Activated T-cell treated with anti-CD3 and anti-CD28 coated beads for 48 hours (primary cell): ENCODE measurements at regions not wholly inside any gene's neighbourhood (a gene's known extent, or its start where the extent isn't known, plus 50 kb on each side); places are given as distances from the start of the nearest gene placed in this dataset.
A peak's percentile ranks its signal among the peaks of the same experiment; 100 is the strongest.
"Not testable (repeated sequence)": the region's sequence is repeated elsewhere in the genome, so short reads cannot be mapped to it uniquely, and the experiment has no call there.

ENCODE experiments used
- DNase-seq: peaks from one replicate; pipeline ENCODE4 v3.0.0-alpha.2; 2020; ENCODE audit warnings: low read depth

DNA sequence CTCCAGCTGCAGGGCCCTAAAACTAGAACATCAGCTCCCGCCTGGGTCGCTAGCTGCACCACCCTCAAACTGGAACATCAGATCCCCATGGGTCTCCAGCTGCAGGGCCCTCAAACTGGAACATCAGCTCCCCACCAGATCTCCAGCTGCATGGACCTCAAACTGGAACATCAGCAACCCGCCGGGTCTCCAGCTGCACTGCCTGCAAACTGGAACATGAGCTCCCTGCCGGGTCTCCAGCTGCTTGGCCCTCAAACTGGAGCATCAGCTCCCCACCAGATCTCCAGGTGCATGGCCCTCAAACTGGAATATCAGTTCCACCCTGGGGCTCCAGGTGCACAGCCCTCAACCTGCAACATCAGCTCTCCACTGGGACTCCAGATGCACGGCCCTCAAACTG is 82.7 kb downstream of the TFRC start:
- DNase-seq, result not testable (repeated sequence)

DNA sequence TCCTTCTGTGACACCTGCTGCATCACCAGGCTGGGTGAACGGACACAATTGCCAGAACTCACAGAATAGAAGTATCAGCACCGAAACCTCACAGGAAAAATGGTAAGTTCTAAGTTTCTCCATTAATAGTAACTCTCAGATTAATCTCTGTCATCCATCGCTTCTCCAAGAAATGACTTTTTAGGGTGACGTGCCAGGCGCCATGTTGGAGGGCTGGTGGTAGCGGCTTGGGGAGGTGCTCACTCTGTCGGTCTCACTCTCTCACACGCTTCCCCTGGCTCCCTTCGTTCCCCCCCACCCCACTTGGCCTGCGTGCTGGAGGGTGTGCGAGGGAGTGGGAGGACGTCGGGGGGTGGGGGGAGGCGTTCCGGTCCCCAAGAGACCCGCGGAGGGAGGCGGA is 85.6 kb downstream of the TFRC start:
- DNase-seq, result not testable (repeated sequence)

GRCh38 chr3:195994343-195994742 is 86.0 kb upstream of the TNK2 start:
- peak; percentile 58 for DNase-seq

GRCh38 chr3:195993671-195994070 is 85.3 kb upstream of the TNK2 start:
- not testable (repeated sequence) for DNase-seq

- not testable (repeated sequence) for DNase-seq
These were observed 84.7 kb upstream of the TNK2 start for GRCh38 chr3:195992956-195993595.

GRCh38 chr3:195991986-195992385 is 83.6 kb upstream of the TNK2 start:
- DNase-seq, result not testable (repeated sequence)

- not testable (repeated sequence) for DNase-seq
These were observed 82.9 kb upstream of the TNK2 start for GRCh38 chr3:195991243-195991642.

DNA sequence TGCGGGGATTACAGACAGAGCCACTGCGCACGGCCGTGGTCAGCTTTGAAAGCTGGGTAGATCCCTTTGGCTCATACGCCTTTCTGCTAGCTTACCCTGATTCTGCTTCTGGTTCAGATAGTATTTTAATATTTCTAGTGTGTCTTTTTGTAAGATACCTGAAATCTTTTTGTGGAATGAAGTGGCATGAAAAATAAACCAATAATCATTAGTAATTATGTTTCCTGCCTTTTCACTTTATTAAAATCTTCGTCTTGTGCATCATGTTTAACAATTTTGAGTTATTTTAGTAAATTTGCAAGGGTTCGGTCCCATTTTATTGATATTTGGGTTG is 82.5 kb upstream of the TNK2 start:
- not testable (repeated sequence) for DNase-seq

GRCh38 chr3:195989921-195990840 is 81.8 kb upstream of the TNK2 start:
- peak; percentile 98 for DNase-seq

GRCh38 chr3:195989197-195989920 is 81.0 kb upstream of the TNK2 start:
- DNase-seq, result peak; percentile 19

DNA sequence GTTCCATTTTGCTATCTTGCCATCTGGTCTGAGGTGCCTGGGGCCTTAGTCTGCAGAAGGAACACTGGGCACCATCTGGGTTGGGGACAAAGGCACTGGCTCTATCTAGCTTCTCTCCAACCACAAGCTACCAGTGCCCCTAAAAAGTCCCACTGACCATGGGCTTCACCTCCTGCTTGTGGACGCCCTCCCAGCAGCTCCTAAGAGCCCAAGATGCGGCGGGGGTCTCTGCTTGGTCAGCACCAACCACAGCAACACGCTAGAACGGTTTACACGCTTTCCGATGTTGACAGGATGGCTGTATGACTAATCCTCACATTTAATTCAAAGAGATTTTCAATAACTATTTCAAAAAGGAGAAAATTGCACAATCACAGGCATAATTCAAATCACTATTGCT is 80.4 kb upstream of the TNK2 start:
- DNase-seq, result not testable (repeated sequence)

DNA sequence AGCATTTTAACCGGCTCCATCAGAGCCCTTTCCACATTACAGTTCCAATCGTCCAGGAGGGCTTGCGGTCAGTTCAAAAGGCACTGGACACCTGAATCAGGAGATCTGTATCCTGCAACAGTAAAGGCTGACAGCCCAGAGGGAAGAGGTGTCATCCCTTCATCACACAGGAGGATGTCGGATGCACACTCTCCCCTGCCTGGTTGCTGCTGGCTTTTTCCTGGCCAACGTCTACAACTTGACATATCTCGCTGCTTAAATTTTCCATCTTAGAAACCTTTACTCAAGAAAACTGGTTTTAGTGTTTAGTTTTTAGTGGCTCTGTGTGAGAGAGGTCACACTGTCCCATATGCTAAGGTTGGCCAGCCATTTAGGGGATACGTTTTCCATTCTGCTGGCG is 78.7 kb upstream of the TNK2 start:
- DNase-seq, result not testable (repeated sequence)

DNA sequence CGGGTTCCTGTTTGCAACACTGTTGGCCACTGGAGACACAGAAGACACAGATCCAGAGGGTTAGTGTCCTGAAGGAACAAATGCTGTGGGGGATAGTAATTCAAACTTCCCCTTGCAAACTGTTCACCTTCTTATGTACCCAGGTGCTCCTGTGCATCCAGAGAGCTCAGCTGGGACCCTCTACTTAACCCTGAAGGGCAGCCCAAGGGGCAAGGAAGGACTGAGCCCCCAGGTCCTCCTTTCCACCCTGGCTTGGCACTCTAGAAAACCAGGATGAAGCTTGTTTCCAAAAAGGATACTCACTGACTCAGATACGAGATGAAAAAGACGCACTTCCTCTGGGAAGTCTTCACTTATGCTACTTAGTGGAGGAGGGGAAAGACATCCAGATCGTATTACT is 78.2 kb upstream of the TNK2 start:
- not testable (repeated sequence) for DNase-seq

DNA sequence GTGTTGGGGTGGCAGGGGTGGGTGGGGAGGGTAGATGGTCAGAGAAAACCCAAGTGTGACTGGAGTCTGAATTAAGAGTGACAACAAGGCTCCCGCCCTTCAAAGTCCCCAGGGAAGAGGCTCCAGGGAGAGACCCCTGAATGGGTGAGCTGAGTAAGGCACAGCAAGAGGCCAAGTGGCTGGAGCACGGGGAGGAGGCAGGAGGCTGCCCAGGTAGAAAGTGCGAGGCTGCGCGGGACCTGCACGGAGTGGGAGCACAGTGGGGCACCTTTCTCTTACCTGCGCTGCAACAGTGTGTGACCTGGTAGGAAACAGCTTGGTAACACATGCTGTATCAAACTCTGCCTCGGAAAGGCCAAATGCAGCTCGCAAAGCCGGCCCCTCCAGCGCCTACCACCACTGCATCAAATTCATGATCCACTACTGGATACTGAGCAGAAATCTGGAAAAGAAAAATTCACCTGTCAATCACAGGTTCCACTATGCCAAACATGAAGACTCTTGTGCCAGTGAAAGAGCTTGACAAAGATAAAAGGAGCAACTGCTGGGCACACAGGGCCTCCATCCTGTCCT is 77.1 kb upstream of the TNK2 start:
- DNase-seq, result not testable (repeated sequence)

- not testable (repeated sequence) for DNase-seq
These were observed 76.2 kb upstream of the TNK2 start for GRCh38 chr3:195984392-195985030.

DNA sequence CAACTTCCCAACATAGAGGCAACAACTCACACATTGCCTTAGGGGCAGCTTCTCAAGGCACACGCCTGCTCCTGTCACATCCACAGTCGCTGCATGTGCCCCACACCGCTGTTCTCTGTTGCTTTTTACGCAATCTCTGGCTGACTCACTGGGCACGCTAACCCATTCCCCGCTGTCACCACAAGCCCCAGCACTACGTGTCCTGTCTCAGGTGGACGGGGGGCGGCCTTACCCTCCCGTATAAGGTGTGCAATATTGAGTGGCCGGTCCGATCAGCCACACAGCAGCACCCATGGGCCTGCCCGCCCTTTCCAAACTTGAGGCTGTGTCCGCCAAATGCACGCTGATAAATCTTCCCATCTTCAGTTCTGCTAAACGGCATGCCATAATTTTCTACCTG is 75.5 kb upstream of the TNK2 start:
- not testable (repeated sequence) for DNase-seq

DNA sequence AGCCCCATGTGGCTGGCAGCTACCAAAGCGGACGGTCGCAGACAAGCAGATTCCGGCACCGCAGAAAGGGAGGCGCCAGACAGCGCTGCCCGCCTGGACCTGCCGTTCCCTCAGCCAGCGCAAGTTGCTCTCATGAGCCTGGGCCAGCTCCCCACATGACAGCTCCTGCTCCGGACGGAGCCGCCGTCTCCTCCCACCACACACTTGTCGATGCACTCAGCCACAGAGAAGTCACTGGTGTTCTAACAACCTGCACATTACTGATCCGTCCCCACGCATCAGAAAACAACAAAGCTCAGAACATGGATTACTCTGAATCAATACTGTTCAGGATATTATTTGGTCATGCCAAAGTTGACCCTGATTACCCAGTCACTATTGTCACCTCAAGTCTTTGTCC is 74.4 kb upstream of the TNK2 start:
- not testable (repeated sequence) for DNase-seq

DNA sequence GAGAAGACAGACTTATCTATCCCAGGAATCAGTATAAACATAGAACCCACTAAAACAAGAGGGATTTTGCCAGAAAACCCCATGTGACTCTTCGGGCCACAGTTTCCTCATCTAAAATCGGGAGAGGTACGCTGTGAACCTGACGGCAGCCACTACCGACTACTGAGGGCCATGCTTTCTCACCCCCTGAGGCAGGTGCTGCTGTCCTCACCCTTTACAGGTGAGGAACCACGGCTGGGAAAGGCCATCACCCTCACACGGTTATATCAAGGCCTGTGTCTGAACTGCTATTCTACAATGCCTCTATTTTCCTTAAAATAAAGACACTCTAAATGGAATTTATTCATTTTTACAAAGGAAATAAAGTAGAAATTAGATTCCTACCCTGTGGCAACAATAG is 73.4 kb upstream of the TNK2 start:
- DNase-seq, result not testable (repeated sequence)

DNA sequence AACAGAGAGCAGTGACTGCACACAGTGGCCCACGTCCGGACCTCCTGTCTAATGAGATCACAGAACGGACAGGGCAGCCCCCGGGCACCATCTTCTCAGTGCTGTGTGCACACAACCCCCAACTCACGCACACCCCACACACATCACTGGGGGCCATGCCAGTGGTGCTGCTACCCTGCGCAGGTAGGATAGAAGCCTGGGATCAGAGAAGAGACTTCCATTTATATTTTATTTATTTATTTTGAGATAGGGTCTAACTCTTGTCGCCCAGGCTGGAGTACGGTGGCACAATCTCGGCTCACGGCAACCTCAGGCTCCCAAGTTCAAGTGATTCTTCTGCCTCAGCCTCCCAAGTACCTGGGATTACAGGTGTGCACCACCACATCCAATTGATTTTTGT is 71.5 kb upstream of the TNK2 start:
- DNase-seq, result not testable (repeated sequence)

DNA sequence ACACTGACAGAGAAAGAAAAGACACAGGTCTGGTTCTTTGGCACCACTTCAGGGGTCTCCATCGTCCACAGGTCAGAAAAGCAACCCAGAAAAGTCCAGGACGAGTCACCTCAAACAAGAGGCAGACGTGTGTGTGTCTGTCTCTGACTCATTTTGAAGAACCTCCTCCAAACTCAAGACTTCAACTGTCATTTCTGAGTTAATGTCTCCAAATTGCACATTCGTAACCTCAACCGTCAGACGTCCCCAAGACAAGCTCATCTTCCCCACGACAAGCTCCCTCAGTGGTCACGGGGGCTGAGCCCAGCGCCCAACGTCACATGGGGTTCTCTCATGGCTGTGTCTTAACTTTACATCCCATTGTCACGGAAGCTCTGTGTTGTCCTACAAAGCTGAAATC is 70.2 kb upstream of the TNK2 start:
- DNase-seq, result not testable (repeated sequence)

DNA sequence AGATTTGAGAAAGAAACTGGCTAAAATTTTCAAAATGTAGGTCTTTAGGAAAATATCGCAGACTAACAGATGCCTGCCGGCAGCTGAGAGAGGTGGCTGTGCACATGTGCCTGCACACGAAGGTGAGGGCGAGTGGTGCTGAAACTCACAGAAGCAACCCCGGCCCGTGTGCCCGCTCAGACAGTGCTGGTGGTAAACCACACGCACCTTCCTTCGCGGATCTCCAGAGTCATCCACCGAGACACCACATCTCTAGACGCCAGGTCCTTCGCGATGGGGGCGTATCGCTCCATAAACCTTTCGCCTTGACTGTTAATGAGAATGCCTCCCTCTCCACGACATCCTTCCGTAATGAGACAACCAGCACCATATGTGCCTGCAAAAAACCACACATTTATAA is 68.5 kb upstream of the TNK2 start:
- DNase-seq, result not testable (repeated sequence)

DNA sequence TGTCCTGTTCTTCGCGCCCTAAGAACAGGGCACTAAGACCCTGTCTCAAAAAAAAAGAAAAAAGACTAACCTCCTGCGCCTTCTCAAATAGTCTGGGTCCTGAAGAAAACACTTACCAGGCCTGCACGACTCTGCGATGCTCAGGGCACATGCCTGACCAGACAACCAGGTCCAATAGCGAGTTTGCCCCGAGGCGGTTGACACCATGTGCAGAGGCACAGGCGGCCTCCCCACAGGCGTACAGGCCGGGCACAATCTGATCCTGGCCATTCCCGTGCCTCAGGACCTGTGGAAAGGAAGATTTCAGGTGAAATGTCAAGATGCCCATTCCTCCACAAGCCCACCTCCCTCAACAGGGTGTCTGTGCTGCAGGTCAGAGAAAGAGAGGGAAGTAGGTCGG is 65.9 kb upstream of the TNK2 start:
- not testable (repeated sequence) for DNase-seq
